D721Med (cell line): ENCODE measurements at regions not wholly inside any gene's neighbourhood (a gene's known extent, or its start where the extent isn't known, plus 50 kb on each side); places are given as distances from the start of the nearest gene placed in this dataset.
"Not testable (repeated sequence)": the region's sequence is repeated elsewhere in the genome, so short reads cannot be mapped to it uniquely, and the experiment has no call there.

Source experiments
- DNase-seq: peaks from one replicate; pipeline ENCODE4 v3.0.0; 2011; ENCODE audit warnings: low spot score; ENCODE audit not compliant: insufficient read length
- FAIRE-seq: peaks from 2 replicates; lab custom pipeline; 2011; peaks lifted over from hg19 to GRCh38; lab: Jason Lieb, UNC
- CTCF ChIP-seq: IDR thresholded peaks from 2 replicates; pipeline ENCODE4 v1.5.1; 2012; ENCODE audit warnings: mild to moderate bottlenecking, control low read depth; ENCODE audit not compliant: insufficient read depth; ENCODE audit errors: missing control alignments

- TF ChIP-seq CTCF, result no peak
- FAIRE-seq (no peak), DNase-seq (no peak)
Observed at GRCh38 chr3:166836836-166837235, 543.3 kb downstream of the ZBBX start.

- no peak for DNase-seq
- TF ChIP-seq CTCF, result no peak
- no peak for FAIRE-seq
Observed at GRCh38 chr3:166829896-166830295, 550.2 kb downstream of the ZBBX start.

- DNase-seq (no peak), FAIRE-seq (no peak)
- TF ChIP-seq CTCF, result no peak
Observed at GRCh38 chr3:166818464-166818863, 561.6 kb downstream of the ZBBX start.

GRCh38 chr3:166817269-166817668 is 562.8 kb downstream of the ZBBX start:
- DNase-seq, FAIRE-seq: not testable (repeated sequence)

GRCh38 chr3:166810741-166811445 is 569.2 kb downstream of the ZBBX start:
- no peak for TF ChIP-seq CTCF
- no peak for FAIRE-seq
- DNase-seq, result no peak

- DNase-seq (no peak), FAIRE-seq (no peak)
- TF ChIP-seq CTCF, result no peak
Observed at GRCh38 chr3:166809520-166809919, 570.6 kb downstream of the ZBBX start.

GRCh38 chr3:166788936-166789335 is 591.2 kb downstream of the ZBBX start:
- no peak for TF ChIP-seq CTCF
- FAIRE-seq (no peak), DNase-seq (no peak)
